Adipocyte (in vitro differentiated cells): ENCODE measurements at regions not wholly inside any gene's neighbourhood (a gene's known extent, or its start where the extent isn't known, plus 50 kb on each side); places are given as distances from the start of the nearest gene placed in this dataset.
A peak's percentile ranks its signal among the peaks of the same experiment; 100 is the strongest.
"Not testable (repeated sequence)": the region's sequence is repeated elsewhere in the genome, so short reads cannot be mapped to it uniquely, and the experiment has no call there.

Experiments used
- DNase-seq: peaks from one replicate; pipeline ENCODE4 v3.0.0-alpha.2; 2015; ENCODE audit warnings: low read depth
- H3K27me3 ChIP-seq: replicated peaks from 2 replicates; pipeline ENCODE4 v1.7.0; 2013; ENCODE audit warnings: mild to moderate bottlenecking, low read length, moderate library complexity; ENCODE audit not compliant: control insufficient read depth, insufficient read depth
- H3K36me3 ChIP-seq: 2 replicates; pipeline ENCODE4 v1.7.0; 2013; ENCODE audit warnings: low read length, mild to moderate bottlenecking, moderate library complexity; ENCODE audit not compliant: control insufficient read depth, insufficient read depth, severe bottlenecking
- H3K4me1 ChIP-seq: 2 replicates; pipeline ENCODE4 v1.7.0; 2013; ENCODE audit warnings: mild to moderate bottlenecking, low read length, moderate library complexity; ENCODE audit not compliant: control insufficient read depth, insufficient read depth
- H3K4me3 ChIP-seq: 2 replicates; pipeline ENCODE4 v1.7.0; 2013; ENCODE audit warnings: mild to moderate bottlenecking, low read length, moderate library complexity
- H3K9ac ChIP-seq: 2 replicates; pipeline ENCODE4 v1.7.0; 2013; ENCODE audit warnings: mild to moderate bottlenecking, low read length, moderate library complexity
- H3K9me3 ChIP-seq: 2 replicates; pipeline ENCODE4 v1.7.0; 2013; ENCODE audit warnings: mild to moderate bottlenecking, low read length, moderate library complexity; ENCODE audit not compliant: control insufficient read depth

DNA sequence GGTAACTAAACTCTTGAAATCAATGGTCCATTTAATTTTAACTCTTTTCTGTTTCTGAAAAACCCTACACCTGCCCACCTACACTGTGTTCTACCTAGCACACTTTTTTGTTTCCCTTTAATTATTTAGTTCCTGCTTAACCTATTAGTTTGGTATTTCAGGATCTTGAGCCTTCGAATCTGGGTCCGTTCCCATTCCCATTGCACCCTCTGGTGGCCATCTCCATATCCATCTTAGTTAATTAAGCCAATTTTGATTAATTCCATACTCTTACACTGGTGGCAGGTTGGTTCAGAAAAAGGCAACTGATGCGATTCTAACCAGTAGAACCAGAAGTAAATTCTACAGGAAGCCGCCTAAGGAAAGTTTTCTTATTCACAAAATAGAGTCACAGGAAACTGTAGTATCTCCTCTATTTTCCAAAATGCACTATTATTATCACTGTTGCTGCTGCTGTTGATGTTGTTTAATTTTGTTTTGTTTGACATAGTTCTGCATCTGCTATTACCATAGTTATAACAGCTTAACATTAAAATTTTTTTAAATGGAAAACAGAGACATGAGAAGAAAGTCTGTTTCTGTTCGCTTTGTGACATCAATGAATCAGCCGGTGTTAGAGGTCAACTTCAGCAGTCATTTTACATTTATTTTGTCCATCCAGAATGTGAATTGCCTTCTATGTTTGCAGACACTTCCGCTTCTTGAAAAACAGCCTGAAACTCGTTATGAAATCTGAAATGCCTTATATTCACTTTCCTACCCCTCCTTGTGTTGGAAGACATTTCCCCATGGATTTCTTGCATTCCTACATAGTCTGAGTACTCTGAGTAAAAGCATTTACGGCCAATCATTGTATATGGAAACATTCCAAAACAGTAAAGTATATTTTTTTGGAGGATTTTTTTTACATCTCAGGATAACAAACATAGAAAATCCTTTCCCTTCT, 115.5 kb upstream of the NCAM2 start:
- peak; percentile 24 for DNase-seq
- Histone ChIP-seq H3K9ac (peak overlapping the region; percentile 39), H3K4me1 (peaks cover 12% of the 10 kb centered on the region), H3K9me3 (no peaks in the 10 kb centered on the region), H3K36me3 (no peaks in the 10 kb centered on the region), H3K27me3 (no peaks in the 10 kb centered on the region), H3K4me3 (peak overlapping the region; percentile 65)

DNA sequence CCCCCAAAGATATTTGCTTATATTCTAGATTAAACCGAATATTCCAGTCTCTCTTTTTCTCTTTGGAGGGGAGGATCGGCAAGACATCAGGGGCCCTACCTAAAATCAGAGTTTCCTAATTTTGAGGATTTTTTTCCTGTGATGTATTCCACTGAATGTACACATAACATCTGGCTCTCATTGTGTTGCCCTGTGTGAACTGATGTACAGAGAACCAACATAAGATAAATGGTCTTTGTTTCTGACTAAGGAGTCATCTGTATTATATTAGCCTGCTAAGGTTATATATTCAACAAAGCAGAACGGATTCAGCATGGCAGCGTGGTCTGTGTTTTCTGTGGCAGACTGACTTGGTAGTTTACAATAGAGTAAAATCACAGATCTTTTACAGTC, 114.8 kb upstream of the NCAM2 start:
- peaks cover 12% of the 10 kb centered on the region for H3K4me1 ChIP-seq
- no peak overlapping the region for H3K9ac ChIP-seq
- H3K27me3 ChIP-seq = no peaks in the 10 kb centered on the region
- no peaks in the 10 kb centered on the region for H3K36me3 ChIP-seq
- no peak overlapping the region for H3K4me3 ChIP-seq
- no peak for DNase-seq
- no peaks in the 10 kb centered on the region for H3K9me3 ChIP-seq

DNA sequence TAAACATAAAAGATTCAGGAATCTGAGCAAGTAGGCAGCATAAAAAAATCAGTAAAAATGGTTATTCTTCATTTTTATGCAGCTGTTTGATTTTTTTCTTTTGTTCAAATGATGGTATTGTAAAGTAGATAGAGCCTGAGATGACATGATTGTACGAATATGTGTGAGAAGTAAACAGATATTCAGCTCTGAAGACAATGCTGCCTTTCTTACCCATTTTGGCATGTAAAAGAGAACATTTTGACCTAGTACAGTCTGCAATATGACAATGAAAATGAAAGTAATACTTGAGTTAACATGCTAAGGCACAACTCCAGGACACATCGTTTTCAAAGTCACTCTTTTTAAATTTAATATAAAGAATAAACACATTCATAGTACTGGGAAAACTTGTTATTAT, 95.7 kb upstream of the NCAM2 start:
- Histone ChIP-seq H3K9ac (no peak overlapping the region), H3K36me3 (no peaks in the 10 kb centered on the region), H3K27me3 (no peaks in the 10 kb centered on the region), H3K9me3 (no peaks in the 10 kb centered on the region), H3K4me1 (peaks cover 3% of the 10 kb centered on the region), H3K4me3 (peak overlapping the region; percentile 6)
- no peak for DNase-seq

DNA sequence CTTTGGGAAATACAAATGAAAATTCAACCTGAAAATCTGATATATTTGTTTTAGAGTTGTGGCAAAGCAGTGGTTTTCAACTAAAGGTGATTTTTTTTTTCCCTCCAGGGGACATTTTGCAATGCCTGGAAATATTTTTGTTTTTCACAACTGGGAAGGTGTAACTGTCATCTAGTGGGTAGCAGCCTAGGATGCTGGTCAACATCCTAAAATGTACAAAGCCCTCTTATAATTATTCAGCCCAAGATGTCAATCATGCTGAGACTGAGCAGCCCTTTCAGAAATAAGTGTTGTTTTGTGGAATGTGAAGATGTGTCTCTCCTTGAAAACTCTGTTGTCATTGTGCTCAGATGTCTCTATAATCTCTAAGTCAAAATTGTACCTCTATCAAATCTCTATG, 95.2 kb upstream of the NCAM2 start:
- Histone ChIP-seq H3K9me3 (no peaks in the 10 kb centered on the region), H3K27me3 (no peaks in the 10 kb centered on the region), H3K4me1 (peaks cover 3% of the 10 kb centered on the region), H3K36me3 (no peaks in the 10 kb centered on the region), H3K4me3 (peak overlapping the region; percentile 6), H3K9ac (no peak overlapping the region)
- no peak for DNase-seq

DNA sequence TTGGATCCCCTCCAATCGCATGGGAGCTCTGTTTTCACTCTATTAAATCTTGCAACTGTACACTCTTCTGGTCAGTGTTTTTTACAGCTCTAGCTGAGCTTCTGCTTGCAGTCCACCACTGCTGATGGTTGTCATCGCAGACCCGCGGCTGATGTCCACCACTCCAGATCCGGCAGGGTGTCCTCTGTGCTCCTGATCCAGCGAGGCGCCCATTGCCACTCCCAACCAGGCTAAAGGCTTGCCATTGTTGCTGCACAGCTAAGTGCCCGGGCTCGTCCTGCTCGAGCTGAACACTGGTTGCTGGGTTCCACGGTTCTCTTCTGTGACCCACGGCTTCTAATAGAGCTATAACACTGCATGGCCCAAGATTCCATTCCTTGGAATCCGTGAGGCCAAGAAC, 70.7 kb upstream of the NCAM2 start:
- H3K4me1 ChIP-seq, H3K36me3 ChIP-seq, H3K9ac ChIP-seq, H3K4me3 ChIP-seq, H3K9me3 ChIP-seq, DNase-seq, H3K27me3 ChIP-seq: not testable (repeated sequence)

- no peak for DNase-seq
- Histone ChIP-seq H3K9me3 (no peaks in the 10 kb centered on the region), H3K4me3 (no peak overlapping the region)
Measured at GRCh38 chr21:20942523-20942922, 55.7 kb upstream of the NCAM2 start.

DNA sequence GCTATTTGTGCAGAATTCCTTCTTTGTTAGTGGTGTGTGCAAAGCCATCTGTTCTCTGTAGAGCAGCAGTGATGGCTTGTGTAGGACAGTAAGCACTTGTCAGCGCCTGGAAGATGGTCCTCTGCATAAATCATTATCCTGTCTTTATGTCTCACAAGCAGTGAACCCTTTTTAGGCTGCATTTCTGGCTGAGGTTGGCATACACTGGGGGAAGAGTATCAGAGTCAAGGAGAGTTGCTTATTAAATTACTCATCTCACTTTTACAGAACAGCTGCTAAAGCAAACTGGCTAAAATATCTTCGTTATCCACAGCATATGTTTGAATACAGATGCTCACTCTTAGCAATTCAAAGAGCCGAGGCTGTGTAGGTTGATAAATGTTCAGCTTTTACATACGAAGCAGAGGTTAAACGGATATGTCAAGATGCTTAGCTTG, 54.6 kb upstream of the NCAM2 start:
- Histone ChIP-seq H3K4me3 (no peak overlapping the region), H3K27me3 (no peaks in the 10 kb centered on the region), H3K36me3 (no peaks in the 10 kb centered on the region), H3K9ac (no peak overlapping the region), H3K4me1 (no peaks in the 10 kb centered on the region), H3K9me3 (no peaks in the 10 kb centered on the region)
- DNase-seq = no peak

More at GRCh38 chr21:20942523-20942922, 55.7 kb upstream of the NCAM2 start:
- Histone ChIP-seq H3K9ac (no peak overlapping the region), H3K27me3 (no peaks in the 10 kb centered on the region), H3K36me3 (no peaks in the 10 kb centered on the region), H3K4me1 (no peaks in the 10 kb centered on the region)

GRCh38 chr21:20944139-20944538, 54.1 kb upstream of the NCAM2 start:
- Histone ChIP-seq H3K9me3 (no peaks in the 10 kb centered on the region), H3K36me3 (no peaks in the 10 kb centered on the region), H3K4me1 (no peaks in the 10 kb centered on the region), H3K4me3 (no peak overlapping the region), H3K27me3 (no peaks in the 10 kb centered on the region), H3K9ac (no peak overlapping the region)
- no peak for DNase-seq

DNA sequence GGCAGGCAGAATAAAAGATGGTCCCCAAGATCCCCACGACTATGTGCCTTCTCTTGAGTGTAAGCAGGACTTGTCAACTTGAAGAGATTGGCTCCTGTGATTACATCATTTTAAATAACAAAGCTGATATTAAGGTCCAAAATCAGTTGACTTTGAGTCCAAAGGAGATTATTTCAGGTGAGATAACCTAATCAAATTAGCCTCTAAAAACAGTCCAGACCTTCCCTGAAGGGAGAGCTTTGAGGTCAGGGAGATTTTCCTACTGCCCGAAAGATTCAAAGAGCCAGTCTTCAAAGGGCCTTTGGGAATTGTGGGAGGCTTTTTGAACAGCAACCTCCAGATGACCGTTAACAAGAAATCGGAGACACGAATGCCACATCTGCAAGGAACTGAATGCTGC, 51.5 kb upstream of the NCAM2 start:
- Histone ChIP-seq H3K36me3 (no peaks in the 10 kb centered on the region), H3K9ac (no peak overlapping the region), H3K4me1 (no peaks in the 10 kb centered on the region), H3K9me3 (no peaks in the 10 kb centered on the region), H3K27me3 (no peaks in the 10 kb centered on the region), H3K4me3 (no peak overlapping the region)
- no peak for DNase-seq
